Ascending aorta (tissue), 2 donors: ENCODE measurements at regions not wholly inside any gene's neighbourhood (a gene's known extent, or its start where the extent isn't known, plus 50 kb on each side); places are given as distances from the start of the nearest gene placed in this dataset.

ENCODE experiments used
- DNase-seq, 2 donors: peaks; one replicate each; pipeline ENCODE4 v3.0.0-alpha.2; 2019; ENCODE audit warnings: low spot score in 2 of 2
- H3K27ac ChIP-seq, 2 donors: fragments of 200-600 bp; sonication (generic); one replicate each; pipeline ENCODE4 v1.5.1; 2016 to 2017; ENCODE audit warnings: mild to moderate bottlenecking in 1 of 2
- H3K27me3 ChIP-seq: fragments of 200-600 bp; sonication (generic); one replicate; pipeline ENCODE4 v1.5.1; 2017
- H3K36me3 ChIP-seq, 2 donors: fragments of 200-600 bp; sonication (generic); one replicate each; pipeline ENCODE4 v1.5.1; 2016
- H3K4me1 ChIP-seq, 2 donors: fragments of 200-600 bp; sonication (generic); one replicate each; pipeline ENCODE4 v1.5.1; 2016 to 2017; ENCODE audit warnings: mild to moderate bottlenecking in 1 of 2
- H3K4me3 ChIP-seq, 2 donors: fragments of 200-600 bp; sonication (generic); one replicate each; pipeline ENCODE4 v1.5.1; 2016 to 2017; ENCODE audit warnings: mild to moderate bottlenecking in 1 of 2
- H3K9me3 ChIP-seq, 2 donors: fragments of 200-600 bp; sonication (generic); one replicate each; pipeline ENCODE4 v1.5.1; 2016
- CTCF ChIP-seq, 3 experiments: fragments of 200-600 bp in 2 of 3; fragments of 450-650 bp in 1 of 3; sonication (generic) in 2 of 3; IDR thresholded peaks; one replicate each; pipeline ENCODE4 v1.5.1; 2016 to 2019; ENCODE audit warnings: antibody characterized with exemption in 3 of 3, mild to moderate bottlenecking in 1 of 3, moderate library complexity in 1 of 3
- intact Hi-C: fragments of 100-400 bp; cut with DNase I; formaldehyde crosslinking; loops from one replicate; pipeline ENCODE4 v1.15.1; 2023

DNA sequence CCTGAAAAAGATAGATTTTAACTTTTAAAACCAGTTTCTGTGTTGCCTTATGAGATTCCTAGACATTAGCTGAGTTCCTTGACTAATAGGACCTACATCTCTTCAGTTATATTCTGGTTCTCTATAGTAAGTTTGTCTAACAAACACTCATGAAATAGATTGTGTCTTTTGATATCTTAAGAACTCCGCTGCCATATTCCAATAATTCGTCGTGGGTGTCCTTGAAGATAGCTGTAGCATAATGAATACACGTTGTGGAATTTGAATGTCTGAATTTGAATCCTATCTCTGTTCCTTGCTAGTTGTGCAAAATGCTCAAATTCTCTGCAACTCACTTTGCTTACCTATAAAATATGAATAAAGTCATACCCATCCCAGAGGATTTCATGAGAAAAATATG is 176.8 kb upstream of the COL3A1 start:
- Histone ChIP-seq H3K27ac (no peak overlapping the region), H3K4me3 (no peak overlapping the region), H3K36me3 (no peaks in the 10 kb centered on the region), H3K9me3 (peaks cover 0 to 2% of the 10 kb centered on the region in 2 donors), H3K4me1 (no peaks in the 10 kb centered on the region), H3K27me3 (no peaks in the 10 kb centered on the region)
- intact Hi-C loops: no loop called here
- no peak for TF ChIP-seq CTCF (IDR thresholded peaks at IDR 0.05)
- DNase-seq: no peak

DNA sequence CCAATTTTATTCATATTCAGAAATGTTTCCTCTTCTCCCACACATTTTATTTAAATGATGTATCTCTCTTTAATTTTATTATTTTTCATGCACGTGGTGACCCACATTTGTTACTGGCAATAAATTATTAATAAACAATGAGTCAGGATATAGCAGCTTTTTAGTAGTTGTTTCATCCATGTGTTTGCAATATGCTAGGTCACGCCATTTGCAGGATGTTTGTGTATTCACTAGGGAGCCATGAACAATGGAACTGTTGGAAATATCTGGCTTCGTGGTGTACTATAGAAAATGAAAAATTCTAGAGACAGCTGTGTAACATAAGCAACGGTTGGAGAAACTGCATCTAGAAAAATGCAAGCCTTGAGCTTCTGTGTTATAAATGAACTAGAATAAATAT is 176.0 kb upstream of the COL3A1 start:
- Histone ChIP-seq H3K36me3 (no peaks in the 10 kb centered on the region), H3K27me3 (no peaks in the 10 kb centered on the region), H3K4me3 (no peak overlapping the region), H3K4me1 (no peaks in the 10 kb centered on the region), H3K27ac (no peak overlapping the region), H3K9me3 (peaks cover 0 to 9% of the 10 kb centered on the region in 2 donors)
- intact Hi-C loops: no loop called here
- TF ChIP-seq CTCF (IDR thresholded peaks at IDR 0.05): no peak
- no peak for DNase-seq

- intact Hi-C loops: no loop called here
- no peaks in the 10 kb centered on the region for H3K36me3 ChIP-seq
- no peak overlapping the region for H3K4me3 ChIP-seq
- DNase-seq: no peak
- no peak for TF ChIP-seq CTCF (IDR thresholded peaks at IDR 0.05)
- H3K9me3 ChIP-seq: peaks cover 0 to 18% of the 10 kb centered on the region in 2 donors
- no peak overlapping the region for H3K27ac ChIP-seq
- H3K27me3 ChIP-seq: no peaks in the 10 kb centered on the region
- no peaks in the 10 kb centered on the region for H3K4me1 ChIP-seq
These were observed 169.0 kb upstream of the COL3A1 start for GRCh38 chr2:188805219-188805618.

- H3K27me3 ChIP-seq: no peaks in the 10 kb centered on the region
- intact Hi-C loops: no loop called here
- H3K27ac ChIP-seq: no peak overlapping the region
- peaks cover 3 to 7% of the 10 kb centered on the region in 2 donors for H3K4me1 ChIP-seq
- TF ChIP-seq CTCF (IDR thresholded peaks at IDR 0.05): no peak
- H3K4me3 ChIP-seq: no peak overlapping the region
- no peaks in the 10 kb centered on the region for H3K36me3 ChIP-seq
- H3K9me3 ChIP-seq: peaks cover 0 to under 1% of the 10 kb centered on the region in 2 donors
- DNase-seq: no peak
These were observed 165.2 kb upstream of the COL3A1 start for GRCh38 chr2:188808947-188809355.

- Histone ChIP-seq H3K4me1 (peaks cover 6 to 7% of the 10 kb centered on the region in 2 donors), H3K36me3 (no peaks in the 10 kb centered on the region), H3K4me3 (no peak overlapping the region), H3K27ac (peak overlapping the region; percentile 67 to 68), H3K9me3 (no peaks in the 10 kb centered on the region), H3K27me3 (no peaks in the 10 kb centered on the region)
- intact Hi-C loops: loop anchor here (10.0 kb wide), 1 partner anchor 164 kb away; the partner anchor contains the start of gene COL3A1
- DNase-seq: no peak
- TF ChIP-seq CTCF (IDR thresholded peaks at IDR 0.05): no peak
These were observed 163.6 kb upstream of the COL3A1 start for GRCh38 chr2:188810586-188810985.

DNA sequence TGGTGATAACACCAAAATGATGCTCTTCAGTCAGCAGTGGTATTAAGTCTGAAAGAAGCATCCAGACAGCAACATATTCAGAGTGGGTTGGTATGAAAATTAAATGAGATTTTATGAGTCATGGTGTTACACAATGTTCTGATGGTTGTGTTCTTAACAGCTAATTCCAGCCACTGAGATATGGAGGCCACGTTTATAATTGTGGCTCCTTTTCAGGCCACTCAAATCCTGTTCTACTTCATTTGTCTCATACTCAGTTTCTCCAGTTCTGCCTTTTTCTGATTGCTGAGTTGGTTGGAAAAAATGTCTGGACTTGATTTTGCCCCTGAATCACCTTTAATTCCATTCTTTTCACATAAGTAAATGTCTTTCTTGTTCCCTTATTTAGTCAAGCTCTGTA is 162.7 kb upstream of the COL3A1 start:
- Histone ChIP-seq H3K4me3 (no peak overlapping the region), H3K9me3 (no peaks in the 10 kb centered on the region), H3K27ac (peak overlapping the region; percentile 67 to 68), H3K36me3 (no peaks in the 10 kb centered on the region), H3K27me3 (no peaks in the 10 kb centered on the region), H3K4me1 (peaks cover 6 to 7% of the 10 kb centered on the region in 2 donors)
- intact Hi-C loops: loop anchor here (10.0 kb wide), 1 partner anchor 163 kb away; the partner anchor contains the start of gene COL3A1
- DNase-seq: no peak
- no peak for TF ChIP-seq CTCF (IDR thresholded peaks at IDR 0.05)
